ENCODE measurements at regions not wholly inside any gene's neighbourhood (a gene's known extent, or its start where the extent isn't known, plus 50 kb on each side); places are given as distances from the start of the nearest gene placed in this dataset.

GRCh38 chr2:81714817-81715216 lies 1410.3 kb upstream of the LRRTM1 start:
- no peak for TF ChIP-seq POLR2AphosphoS5 (IDR thresholded peaks at IDR 0.05)
- TF ChIP-seq CTCF (IDR thresholded peaks at IDR 0.05), result no peak
